ENCODE measurements at regions not wholly inside any gene's neighbourhood (a gene's known extent, or its start where the extent isn't known, plus 50 kb on each side); places are given as distances from the start of the nearest gene placed in this dataset.

- no peak for DNase-seq (ENCODE audit: low spot score)
These were observed 1139.4 kb upstream of the GYPC start for GRCh38 chr2:125516496-125517109.

GRCh38 chr2:125526093-125526492, 1129.9 kb upstream of the GYPC start:
- no peak for DNase-seq (ENCODE audit: low spot score)

GRCh38 chr2:125535089-125535488, 1120.9 kb upstream of the GYPC start:
- DNase-seq (ENCODE audit: low spot score): no peak

- no peak for DNase-seq (ENCODE audit: low spot score)
These were observed 1111.9 kb upstream of the GYPC start for GRCh38 chr2:125543968-125544514.

GRCh38 chr2:125553768-125554167, 1102.2 kb upstream of the GYPC start:
- no peak for DNase-seq (ENCODE audit: low spot score)

GRCh38 chr2:125554956-125555355, 1101.0 kb upstream of the GYPC start:
- no peak for DNase-seq (ENCODE audit: low spot score)

GRCh38 chr2:125559186-125559585, 1096.8 kb upstream of the GYPC start:
- no peak for DNase-seq (ENCODE audit: low spot score)

- no peak for DNase-seq (ENCODE audit: low spot score)
These were observed 1095.1 kb upstream of the GYPC start for GRCh38 chr2:125560855-125561254.

- DNase-seq (ENCODE audit: low spot score): no peak
These were observed 1094.7 kb upstream of the GYPC start for GRCh38 chr2:125561302-125561701.

GRCh38 chr2:125562924-125563323, 1093.0 kb upstream of the GYPC start:
- no peak for DNase-seq (ENCODE audit: low spot score)

- DNase-seq (ENCODE audit: low spot score): no peak
These were observed 1091.5 kb upstream of the GYPC start for GRCh38 chr2:125564471-125564870.

GRCh38 chr2:125566422-125566821, 1089.5 kb upstream of the GYPC start:
- no peak for DNase-seq (ENCODE audit: low spot score)

- no peak for DNase-seq (ENCODE audit: low spot score)
These were observed 1088.9 kb upstream of the GYPC start for GRCh38 chr2:125567100-125567499.

GRCh38 chr2:125572660-125573059, 1083.3 kb upstream of the GYPC start:
- no peak for DNase-seq (ENCODE audit: low spot score)

- no peak for DNase-seq (ENCODE audit: low spot score)
These were observed 1082.5 kb upstream of the GYPC start for GRCh38 chr2:125573432-125573831.

- no peak for DNase-seq (ENCODE audit: low spot score)
These were observed 1079.4 kb upstream of the GYPC start for GRCh38 chr2:125576558-125576957.

GRCh38 chr2:125581557-125581956, 1074.4 kb upstream of the GYPC start:
- no peak for DNase-seq (ENCODE audit: low spot score)

GRCh38 chr2:125582516-125582915, 1073.4 kb upstream of the GYPC start:
- DNase-seq (ENCODE audit: low spot score): no peak

GRCh38 chr2:125584732-125585131, 1071.2 kb upstream of the GYPC start:
- DNase-seq (ENCODE audit: low spot score): no peak

- no peak for DNase-seq (ENCODE audit: low spot score)
These were observed 1067.2 kb upstream of the GYPC start for GRCh38 chr2:125588780-125589179.

- no peak for DNase-seq (ENCODE audit: low spot score)
These were observed 1064.0 kb upstream of the GYPC start for GRCh38 chr2:125591954-125592353.

GRCh38 chr2:125593036-125593435, 1062.9 kb upstream of the GYPC start:
- DNase-seq (ENCODE audit: low spot score): no peak

GRCh38 chr2:125596612-125597011, 1059.3 kb upstream of the GYPC start:
- no peak for DNase-seq (ENCODE audit: low spot score)

- DNase-seq (ENCODE audit: low spot score): no peak
These were observed 1040.5 kb upstream of the GYPC start for GRCh38 chr2:125615438-125615837.
